ENCODE measurements at regions not wholly inside any gene's neighbourhood (a gene's known extent, or its start where the extent isn't known, plus 50 kb on each side); places are given as distances from the start of the nearest gene placed in this dataset.

- DNase-seq (ENCODE audit: extremely low spot score): no peak
- ChIA-PET CTCF (interaction anchor here (1.0 to 1.8 kb wide), 4 partner anchors 9 to 43 kb away, joined by 3 to 8 read pairs (median 4); no protein-coding TSS in a partner anchor), POLR2A (no interaction called here)
- no peak for TF ChIP-seq CTCF (IDR thresholded peaks at IDR 0.05; ENCODE audit: control extremely low read depth, extremely low read depth, low read depth, missing control alignments)
Observed at GRCh38 chr20:4569092-4569491, 117.2 kb upstream of the PRNP start.

GRCh38 chr20:4568361-4568959 is 117.8 kb upstream of the PRNP start:
- POLR2A ChIA-PET: no interaction called here
- CTCF ChIA-PET: interaction anchor here (0.6 to 1.8 kb wide), 6 partner anchors 9 to 532 kb away, joined by 3 to 8 read pairs (median 3); no protein-coding TSS in a partner anchor
- DNase-seq (ENCODE audit: extremely low spot score): no peak
- TF ChIP-seq CTCF (IDR thresholded peaks at IDR 0.05; ENCODE audit: control extremely low read depth, extremely low read depth, low read depth, missing control alignments): no peak

- no peak for DNase-seq (ENCODE audit: extremely low spot score)
- ChIA-PET POLR2A (no interaction called here), CTCF (interaction anchor here (1.5 kb wide), 1 partner anchor 656 kb away, joined by 4 read pairs; no protein-coding TSS in a partner anchor)
- TF ChIP-seq CTCF (IDR thresholded peaks at IDR 0.05; ENCODE audit: control extremely low read depth, extremely low read depth, low read depth, missing control alignments): no peak
Observed at GRCh38 chr20:4567170-4567569, 119.1 kb upstream of the PRNP start.

- ChIA-PET CTCF (no interaction called here), POLR2A (no interaction called here)
- TF ChIP-seq CTCF (IDR thresholded peaks at IDR 0.05; ENCODE audit: control extremely low read depth, extremely low read depth, low read depth, missing control alignments): no peak
- DNase-seq (ENCODE audit: extremely low spot score): no peak
Observed at GRCh38 chr20:4563534-4563933, 122.7 kb upstream of the PRNP start.

GRCh38 chr20:4563031-4563430 is 123.2 kb upstream of the PRNP start:
- no peak for DNase-seq (ENCODE audit: extremely low spot score)
- ChIA-PET CTCF (interaction anchor here (0.9 kb wide), 1 partner anchor 205 kb away, joined by 3 read pairs; no protein-coding TSS in a partner anchor), POLR2A (no interaction called here)
- no peak for TF ChIP-seq CTCF (IDR thresholded peaks at IDR 0.05; ENCODE audit: control extremely low read depth, extremely low read depth, low read depth, missing control alignments)

- TF ChIP-seq CTCF (IDR thresholded peaks at IDR 0.05; ENCODE audit: control extremely low read depth, extremely low read depth, low read depth, missing control alignments): no peak
- DNase-seq (ENCODE audit: extremely low spot score): no peak
- ChIA-PET POLR2A (no interaction called here), CTCF (interaction anchor here (2.3 kb wide), 1 partner anchor 8 kb away, joined by 8 read pairs; no protein-coding TSS in a partner anchor)
Observed at GRCh38 chr20:4560667-4561066, 125.6 kb upstream of the PRNP start.

All from GM10248 (cell line).